ENCODE measurements at regions not wholly inside any gene's neighbourhood (a gene's known extent, or its start where the extent isn't known, plus 50 kb on each side); places are given as distances from the start of the nearest gene placed in this dataset.

DNA sequence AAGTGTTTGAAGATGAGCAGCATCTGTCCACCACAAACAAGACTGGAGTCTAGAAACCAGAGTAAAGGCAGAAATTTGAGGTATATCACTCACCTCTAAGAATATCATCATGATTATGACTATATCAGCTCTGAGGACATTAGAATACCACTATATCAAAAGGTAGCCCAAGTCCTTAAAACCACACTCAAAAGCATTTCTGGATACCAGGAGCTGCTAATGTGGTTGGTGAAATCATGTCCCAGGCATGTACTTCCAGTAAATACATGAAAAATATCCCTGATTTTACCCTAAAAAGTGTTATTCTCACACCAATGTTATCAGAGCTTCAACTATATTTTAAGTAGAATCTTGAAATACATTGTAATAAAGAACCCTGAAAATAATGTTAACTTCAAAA, 136.3 kb upstream of the SMAD1 start:
- no peak for DNase-seq

DNA sequence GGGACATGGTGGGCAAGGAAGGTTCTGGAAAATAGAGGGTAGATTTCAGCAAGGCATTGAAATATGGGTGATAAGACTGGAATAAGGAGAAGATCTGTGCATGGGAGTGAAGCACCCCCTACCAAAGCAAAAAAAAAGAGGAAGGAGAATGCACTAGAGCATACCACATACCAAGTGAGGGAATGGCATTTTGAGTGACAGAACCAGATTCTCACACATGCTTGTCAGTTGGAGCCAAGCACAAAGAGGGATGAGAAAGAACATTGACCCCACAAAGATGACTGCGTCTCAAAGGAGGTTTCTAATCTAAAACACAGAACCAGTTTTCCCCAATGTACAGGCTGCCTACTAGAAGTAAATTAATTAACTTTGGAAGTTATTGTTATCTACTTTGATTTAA, 140.3 kb upstream of the SMAD1 start:
- no peak for DNase-seq

DNA sequence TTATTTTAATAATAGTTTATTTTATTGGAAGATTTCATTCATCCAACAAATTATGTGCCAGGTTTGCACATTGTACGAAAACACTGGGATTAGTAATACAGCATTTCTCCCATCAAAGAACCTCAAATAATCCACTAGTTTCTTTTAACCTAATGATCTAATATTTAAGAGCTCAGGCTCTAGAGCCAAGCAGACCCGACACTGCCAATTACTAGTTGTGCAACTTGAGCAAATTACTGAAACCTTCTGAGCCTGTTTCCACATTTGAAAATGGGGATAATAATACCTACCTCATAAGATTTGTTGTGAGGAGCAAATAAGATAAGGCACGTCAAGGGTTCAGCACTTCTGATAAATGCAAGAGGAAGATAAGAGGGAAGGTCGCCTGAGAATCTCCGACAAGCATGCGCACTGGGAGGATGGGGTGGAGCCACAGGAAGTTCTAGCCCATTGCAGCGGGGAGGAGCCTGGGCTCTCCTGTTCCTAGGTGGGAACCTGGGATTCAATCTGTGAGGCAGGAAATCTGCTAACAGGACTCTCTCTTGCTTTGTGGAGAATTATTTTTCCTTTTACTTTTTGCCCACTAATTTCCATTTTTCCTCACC, 141.5 kb upstream of the SMAD1 start:
- DNase-seq, result no peak

DNA sequence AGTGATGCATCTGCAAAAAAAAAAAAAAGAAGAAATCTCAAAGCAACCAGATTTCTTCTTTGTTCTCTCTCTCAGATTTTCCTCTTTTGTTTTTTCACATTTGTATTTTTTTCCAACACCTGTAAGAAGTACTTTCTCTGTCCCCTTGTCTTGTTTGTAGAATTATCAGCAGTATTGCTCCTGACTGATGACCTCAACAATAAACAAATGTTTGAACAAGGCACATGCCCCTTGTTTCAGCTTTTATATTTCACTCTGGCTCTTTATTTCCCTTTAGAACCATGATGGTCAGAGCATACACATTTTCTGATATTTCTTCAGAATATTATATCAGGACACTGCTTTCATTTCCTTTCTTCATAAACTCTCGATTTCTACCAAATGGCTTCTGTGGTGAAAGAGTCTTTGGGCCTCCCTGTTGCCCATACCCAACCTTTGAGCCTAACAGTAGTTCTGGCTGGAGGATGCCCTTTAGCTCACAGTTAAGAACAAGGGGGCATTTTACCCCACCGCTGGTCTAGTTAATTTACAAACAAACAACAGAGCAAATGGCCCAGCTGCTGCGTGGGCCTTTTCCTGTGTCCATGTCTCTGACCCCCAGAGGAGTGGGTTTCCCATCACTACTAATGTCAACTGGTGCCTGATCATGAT, 142.5 kb upstream of the SMAD1 start:
- no peak for DNase-seq

DNA sequence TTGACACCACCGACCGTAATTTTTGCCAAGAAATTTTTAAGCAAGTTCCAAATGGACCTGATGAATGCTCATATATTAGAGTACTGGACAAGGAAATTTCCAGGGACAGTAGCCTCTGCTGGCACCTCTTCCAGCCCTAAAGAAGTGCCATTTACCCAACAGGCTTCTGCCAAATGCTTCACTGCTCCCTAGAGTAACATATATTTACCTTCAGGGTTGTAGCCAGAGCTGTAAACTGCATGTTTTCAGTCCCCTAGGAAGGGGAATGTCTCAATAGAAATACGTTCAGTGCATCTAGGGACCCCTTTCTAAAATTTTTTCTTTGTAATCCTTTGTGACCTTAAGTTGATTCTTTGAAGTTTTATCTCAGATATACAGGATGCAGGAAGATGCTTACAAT, 143.1 kb upstream of the SMAD1 start:
- DNase-seq, result no peak

DNA sequence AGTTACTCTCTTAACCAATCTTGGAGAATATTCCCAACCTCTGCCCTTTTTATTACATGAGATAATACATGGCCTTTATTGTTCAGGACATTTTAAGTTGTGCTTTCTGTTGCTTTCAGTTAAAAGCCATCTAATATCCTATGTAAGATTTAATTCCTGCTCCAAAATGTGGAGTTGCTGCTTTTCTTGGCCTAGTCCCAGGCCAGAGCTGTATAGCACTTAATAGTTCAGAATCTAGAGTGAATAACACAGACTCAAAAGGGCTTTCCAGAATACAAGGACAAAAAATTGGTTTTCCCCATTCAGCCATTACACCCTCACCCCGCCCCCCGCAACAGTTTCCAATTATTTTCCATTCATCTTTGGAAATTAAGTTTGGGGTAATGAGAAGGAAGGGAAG, 144.3 kb upstream of the SMAD1 start:
- no peak for DNase-seq

DNA sequence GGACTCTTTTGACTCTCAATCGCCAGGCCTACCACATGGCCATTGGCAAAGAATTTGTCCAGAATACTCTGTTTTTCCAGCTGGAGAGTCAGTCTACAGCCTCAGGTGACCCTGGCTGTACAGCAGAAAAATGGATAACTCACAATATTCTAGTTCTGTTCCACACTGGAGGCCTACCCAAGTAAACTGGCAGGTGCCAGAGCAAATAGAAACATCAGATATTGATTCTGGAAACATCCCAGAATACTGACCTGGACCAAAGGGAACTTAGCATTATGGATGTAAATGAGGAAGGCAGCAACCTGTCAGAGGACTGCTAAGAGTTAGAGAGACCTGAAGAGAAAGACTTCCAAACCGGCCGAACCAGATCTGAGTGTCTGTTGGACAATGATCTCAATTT, 147.9 kb upstream of the SMAD1 start:
- DNase-seq, result no peak

DNA sequence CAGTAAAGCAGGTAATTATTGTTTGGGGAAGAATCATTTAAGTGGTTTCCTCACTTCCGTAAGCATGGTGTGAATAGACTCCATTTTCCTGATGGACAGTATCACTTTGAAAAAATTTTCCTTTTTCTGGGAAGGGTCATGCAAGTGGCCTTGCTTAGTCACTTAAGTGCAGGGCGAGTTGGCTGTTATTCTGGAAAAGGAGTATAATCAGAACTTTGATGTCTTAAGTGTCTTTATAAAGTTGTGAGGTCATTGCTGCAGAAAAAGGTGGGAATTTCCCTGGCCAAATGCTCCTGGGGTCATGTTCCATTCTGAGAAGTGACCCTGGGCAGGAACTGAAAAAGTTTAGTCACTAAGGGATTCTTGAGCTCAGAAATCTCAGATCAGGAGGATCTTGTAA, 146.1 kb upstream of the OTUD4 start:
- no peak for DNase-seq

DNA sequence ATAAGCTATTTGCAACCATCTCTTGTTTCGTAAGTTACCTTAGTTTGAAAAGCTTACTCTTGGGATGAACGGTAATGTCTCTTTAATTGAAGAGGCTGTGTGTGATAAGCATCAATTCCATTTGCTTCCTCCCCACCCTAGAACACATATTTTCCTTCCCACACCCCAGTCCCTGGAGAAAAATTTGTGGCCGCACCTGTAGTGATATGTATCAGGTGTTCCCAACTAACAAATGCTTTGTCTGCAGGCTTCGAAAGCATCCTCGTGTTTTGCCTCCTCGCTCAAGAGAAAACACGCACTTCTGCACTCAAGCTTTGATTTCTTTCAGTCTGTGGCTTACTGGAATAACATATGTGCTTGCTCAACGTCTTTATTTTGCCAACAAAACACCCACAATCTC, 143.8 kb upstream of the OTUD4 start:
- no peak for DNase-seq

DNA sequence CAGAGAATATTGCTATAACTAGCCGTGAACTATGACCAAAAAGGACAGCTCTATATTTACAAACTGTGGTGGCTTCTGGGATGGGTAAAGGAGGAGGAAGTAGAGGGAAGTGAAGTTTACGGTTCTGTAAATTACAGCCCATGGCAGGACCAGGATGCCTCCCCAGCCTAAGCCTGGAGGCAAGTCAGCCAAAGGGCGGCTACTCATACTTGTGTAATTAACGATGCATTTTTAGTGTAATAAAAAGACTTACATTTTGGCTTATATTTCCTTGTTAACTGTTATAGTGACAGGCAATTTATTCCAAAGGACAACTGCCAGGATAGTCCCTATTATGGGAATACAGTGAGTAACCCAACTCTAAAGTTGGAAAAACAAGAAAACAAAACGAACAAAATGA, 139.9 kb upstream of the OTUD4 start:
- no peak for DNase-seq

DNA sequence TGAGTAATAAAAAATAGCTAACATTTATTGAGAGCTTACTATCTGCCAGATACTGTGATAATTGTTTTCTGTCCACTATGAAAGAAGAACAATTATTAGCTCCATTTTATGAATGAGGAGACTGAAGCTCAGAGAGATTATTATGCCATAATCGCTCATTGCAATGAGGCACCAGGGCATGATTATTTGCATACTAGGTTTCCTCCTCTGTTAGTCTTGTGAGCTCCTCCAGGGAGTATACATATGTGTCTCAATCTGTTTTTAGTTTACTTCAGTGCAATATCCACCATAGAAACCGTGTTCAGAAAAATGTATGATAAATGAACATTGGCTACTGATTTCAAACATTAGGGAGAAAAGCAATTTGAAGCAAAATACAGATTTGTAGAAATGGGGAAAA, 139.4 kb upstream of the OTUD4 start:
- DNase-seq, result no peak

DNA sequence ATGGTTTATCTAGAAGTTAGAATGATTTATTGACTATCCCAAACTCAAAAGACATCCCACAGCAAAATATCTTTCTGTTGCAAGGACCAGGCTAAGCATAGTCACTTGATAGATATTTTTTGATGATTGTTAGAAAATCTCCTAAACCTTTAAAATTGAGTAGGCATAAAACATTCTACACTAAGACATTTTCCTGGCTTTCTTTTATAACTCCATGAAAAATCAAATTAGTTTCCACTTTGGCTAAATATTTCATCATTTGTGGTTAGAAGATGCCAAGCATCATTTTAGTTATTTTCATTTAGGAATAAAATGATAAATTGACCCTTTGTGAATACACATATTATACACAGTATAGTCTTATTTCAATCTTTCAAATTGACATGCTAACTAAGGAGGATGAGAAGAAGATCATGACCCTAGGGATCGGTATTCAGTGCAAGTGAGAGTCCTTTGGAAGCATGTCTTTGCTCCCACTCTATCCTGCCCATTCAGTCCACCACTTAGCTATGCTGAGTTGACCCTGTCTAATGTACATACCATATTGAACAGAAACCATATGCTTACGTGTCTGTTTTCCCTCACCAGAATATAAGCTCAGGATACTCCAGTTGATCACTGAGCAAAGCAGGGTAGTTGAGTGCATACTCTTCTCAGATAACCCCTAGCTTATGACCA, 136.6 kb upstream of the OTUD4 start:
- DNase-seq, result no peak

DNA sequence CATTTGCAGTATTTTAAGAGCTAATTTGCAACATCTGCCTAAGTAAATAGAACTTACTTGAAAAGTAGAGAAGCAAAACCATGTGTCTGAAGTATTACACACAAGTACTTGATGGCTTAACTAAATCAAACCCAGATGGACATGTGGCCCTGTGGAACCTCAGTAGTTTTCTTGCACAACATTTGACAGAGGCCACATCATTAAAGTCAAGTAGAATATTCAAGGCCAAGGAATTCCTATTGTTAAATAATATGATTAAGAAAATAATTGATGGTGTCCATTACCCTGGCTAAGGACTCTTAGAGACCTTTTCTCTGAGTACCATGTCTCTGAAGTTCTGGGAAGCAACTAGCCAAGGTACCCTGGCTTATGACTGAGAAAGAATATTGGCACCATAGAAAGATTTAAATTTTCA, 135.4 kb upstream of the OTUD4 start:
- DNase-seq, result no peak

DNA sequence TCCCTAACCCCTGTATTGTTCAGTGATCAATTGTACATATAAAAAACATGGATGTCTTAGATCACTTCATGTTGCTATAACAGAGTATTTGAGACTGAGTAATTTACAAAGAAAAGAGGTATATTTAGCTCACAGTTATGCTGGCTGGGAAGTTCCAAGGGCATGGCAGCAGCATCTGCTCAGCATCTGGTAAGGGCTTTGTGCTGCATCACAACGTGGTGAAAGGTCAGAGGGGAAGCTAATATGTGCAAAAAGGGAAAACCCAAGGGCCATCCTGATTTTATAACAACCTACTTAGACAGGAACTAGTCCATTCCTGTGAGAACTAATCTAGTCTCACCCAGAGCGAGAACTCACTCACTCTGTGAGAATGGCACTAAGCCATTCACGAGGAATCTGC, 128.2 kb upstream of the OTUD4 start:
- peak; percentile 14 for DNase-seq

DNA sequence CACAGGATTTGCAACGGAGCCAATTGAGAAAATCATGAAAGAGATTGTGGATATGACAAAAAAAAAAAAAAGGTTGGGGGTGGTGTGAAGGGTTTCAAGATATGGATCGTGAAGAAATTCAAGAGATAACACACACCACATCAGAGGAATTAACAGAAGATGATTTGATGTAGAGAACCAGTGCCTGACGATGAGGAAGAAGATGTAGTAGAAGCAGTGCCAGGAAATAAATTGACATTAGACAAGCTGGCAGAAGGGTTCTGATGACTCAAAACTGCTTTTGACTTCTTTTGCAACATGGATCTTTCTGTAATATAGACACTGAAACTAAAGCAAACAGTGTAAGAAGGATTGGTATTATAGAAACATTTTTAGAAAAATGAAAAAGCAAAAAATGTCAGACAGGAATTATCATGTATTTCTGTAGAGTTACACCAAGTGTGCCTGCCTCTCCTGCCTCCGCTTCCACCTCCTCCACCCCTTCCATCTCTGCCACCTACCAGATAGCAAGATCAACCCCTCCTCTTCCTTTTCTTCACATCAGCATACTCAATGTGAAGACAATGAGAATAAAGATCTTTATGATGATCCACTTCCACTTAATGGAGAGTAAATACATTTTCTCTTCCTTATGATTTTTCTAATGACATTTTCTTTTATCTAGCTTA, 127.5 kb upstream of the OTUD4 start:
- DNase-seq, result no peak

DNA sequence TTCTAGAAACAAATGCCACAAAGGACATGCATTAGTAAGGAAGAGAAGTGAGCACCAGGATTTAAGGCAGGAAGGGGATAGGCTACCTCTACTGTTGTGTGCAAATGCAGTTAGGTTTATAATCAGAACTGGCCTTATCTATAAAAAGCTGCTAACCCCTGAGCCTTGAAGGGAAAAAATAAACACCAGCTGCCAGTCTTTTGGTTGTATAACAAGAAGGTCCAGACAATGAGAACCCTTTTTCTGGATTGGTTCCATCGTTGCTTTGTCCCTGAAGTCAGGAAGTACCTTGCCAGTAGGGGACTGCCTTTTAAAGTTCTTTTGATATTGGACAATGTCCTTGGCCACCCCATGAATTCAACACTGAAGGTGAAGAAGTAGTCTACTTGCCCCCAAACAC, 126.7 kb upstream of the OTUD4 start:
- DNase-seq, result no peak

DNA sequence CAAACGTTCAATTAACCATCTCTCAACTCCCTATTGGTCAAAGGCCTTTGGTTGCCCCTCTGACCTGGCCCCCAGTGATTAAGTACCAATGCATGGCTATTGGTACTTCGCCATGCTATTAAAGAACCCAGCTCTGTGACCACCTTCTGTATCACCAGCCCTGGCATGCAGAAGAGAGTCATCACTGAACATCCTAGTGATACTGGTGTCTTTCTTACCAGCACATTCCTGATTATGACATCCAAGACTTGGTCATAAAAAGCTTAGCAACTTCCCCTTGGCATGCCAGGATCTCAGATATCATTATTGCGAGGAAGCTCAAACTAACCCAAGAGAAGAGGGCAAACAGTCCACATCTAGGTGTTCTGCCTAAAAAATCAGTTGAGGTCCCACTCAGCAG, 122.3 kb upstream of the OTUD4 start:
- no peak for DNase-seq

DNA sequence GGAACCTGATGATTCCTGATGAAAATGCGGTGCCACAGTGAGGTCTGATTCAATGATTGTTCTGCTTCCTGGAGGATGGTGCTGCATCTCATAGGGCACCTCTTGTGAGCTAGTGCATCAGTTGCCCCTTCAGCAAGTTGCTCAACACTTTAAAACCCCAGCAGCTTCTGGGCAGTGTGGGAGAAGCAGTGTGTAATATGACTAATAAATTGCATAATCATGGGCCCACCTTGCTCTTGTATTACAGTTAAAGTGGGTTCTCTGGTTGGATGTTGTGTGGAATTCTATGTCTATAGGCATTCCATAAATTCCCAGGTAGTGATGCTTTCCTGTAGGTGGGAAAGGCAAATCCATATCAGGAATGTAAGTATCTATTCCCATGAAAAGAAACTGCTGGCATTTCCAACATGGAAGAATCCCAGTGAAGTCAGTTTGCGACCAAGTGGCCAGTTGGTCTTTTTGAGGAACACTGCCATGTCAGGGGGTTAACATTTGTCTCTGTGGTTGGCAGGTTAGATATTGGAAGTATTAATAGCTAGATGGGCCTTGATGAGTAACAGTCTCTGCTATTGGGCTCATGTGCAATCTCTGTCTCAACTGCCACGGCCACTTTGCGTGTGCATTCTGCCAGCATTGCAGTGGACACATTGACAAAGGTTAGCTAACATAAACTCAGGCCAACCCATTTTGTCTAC, 121.1 kb upstream of the OTUD4 start:
- no peak for DNase-seq

DNA sequence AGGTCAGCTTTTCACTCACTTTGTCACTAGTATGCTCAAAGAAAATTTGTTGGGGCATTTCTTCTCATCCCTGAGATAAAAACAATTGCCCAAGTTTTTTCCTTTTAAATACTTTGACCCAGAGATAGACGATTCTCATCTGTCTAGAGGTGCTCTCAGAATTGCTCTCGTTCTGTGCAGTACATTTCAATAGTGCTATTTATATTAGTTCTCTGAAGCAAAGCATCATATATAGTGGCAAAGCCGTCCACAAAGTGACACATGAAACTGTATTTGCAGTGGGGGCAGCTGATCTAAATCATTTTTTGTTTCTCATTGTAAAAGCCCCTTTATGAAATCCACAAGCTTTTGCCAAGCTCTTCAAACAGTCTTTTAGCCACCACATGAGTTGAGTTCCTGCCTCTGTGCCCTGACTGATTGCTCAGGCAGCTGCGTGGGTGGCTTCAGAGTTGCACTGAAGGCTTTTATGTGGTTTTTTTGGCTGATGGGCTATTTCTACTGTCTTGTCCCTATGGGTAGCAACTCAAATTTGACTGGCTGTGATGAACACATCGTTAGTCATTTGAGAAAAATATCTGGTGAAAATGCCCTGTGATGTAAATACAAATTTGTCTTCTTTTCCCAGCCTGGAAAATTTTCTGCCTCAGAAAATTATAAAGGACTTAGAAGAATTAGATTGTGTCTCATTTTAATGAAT, 119.1 kb upstream of the OTUD4 start:
- DNase-seq, result peak; percentile 41

DNA sequence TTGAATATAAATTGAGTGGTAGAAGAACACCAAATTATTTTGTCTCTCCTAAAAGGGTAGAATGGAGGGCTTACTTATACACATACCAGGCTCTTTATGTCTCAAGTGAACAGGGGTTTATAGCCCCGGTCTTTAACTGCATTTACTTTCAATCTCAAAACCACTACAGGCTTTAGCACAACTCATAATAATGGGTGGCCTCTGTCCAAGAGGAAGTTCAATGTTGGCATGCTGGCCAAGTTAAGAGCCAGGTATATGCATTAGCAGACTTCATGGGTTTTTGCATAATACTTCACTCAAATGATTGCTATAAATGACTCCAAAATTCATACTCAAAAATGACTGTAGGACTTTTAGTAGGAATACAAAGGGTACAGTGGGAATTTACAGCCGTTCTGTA, 118.5 kb upstream of the OTUD4 start:
- DNase-seq, result no peak

DNA sequence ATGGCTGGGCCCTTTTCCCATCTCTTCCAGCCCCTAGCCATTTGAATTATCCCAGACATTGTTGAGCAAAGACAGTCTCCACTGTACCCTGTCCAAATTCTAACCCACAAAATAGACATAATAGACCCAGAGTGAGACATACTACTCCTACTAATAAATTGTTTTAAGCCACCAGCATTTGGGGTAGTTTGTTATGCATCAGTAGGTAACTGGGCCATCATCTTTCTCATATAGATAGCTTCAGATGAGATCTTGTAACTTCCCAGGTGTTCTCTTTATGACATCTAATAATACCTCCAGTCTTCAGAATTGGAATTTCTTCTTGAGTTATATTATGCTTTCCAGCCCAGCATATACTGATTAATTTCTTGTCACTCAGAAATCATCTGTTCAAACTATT, 117.2 kb upstream of the OTUD4 start:
- DNase-seq, result no peak

DNA sequence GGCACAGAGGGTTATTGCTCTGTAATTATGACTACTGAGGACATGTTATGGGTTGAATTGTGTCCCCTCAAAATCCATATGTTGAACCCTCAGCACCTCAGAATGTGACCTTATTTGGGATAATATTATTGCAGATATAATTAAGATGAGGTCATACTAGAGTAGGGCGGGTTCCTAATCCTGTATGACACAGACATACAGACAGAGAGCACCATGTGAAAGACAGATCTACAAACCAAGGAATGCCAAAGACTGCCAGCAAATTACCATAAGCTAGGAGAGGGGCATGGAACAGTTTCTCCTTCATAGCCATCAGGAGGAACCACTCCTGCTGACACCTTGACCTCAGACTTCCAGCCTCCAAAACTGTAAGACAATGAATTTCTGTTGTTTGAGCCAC, 115.2 kb upstream of the OTUD4 start:
- no peak for DNase-seq

DNA sequence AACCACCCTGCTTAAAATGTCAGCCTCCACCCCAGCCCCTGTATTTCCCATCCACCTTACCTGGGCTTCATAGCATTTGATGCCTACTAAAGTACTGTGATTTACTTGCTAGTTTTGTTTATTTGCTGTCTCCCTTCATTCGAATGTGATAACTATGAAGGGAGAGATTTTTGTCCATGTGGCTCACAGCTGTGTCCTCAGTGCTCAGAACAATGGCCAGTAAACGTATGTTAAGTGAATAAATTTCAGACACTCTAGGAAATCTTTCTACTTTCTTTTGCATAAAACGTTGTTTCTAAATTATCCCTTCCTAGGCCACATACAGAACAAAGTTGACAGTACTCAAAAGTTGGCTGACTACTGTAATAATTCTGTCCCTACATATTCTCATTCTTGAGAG, 114.7 kb upstream of the OTUD4 start:
- DNase-seq, result no peak

Measured in suppressor macrophage treated with lipopolysaccharide for 4 hours (primary cell).